HEK293T (cell line): ENCODE measurements at regions not wholly inside any gene's neighbourhood (a gene's known extent, or its start where the extent isn't known, plus 50 kb on each side); places are given as distances from the start of the nearest gene placed in this dataset.

Experiments
- CTCF ChIA-PET: fragments of 350-600 bp; formaldehyde crosslinking; extraction: SDS; loops from one replicate; lab custom pipeline; 2021; ENCODE audit warnings: antibody characterized with exemption, inconsistent platforms; lab: Yijun Ruan, JAX
- POLR2A ChIA-PET: fragments of 350-600 bp; formaldehyde crosslinking; extraction: SDS; loops from one replicate; lab custom pipeline; 2020; ENCODE audit warnings: antibody characterized with exemption, inconsistent platforms; lab: Yijun Ruan, JAX
- DNase-seq: peaks from one replicate; pipeline ENCODE4 v3.0.0; 2012; ENCODE audit warnings: mixed read lengths; ENCODE audit errors: extremely low spot score
- ARNT ChIP-seq: fragments of 450-650 bp; IDR thresholded peaks from 2 replicates; pipeline ENCODE4 v1.6.1; 2017; ENCODE audit warnings: mild to moderate bottlenecking
- BHLHE40 ChIP-seq: fragments of 450-650 bp; IDR thresholded peaks from 2 replicates; pipeline ENCODE4 v1.6.1; 2016; ENCODE audit warnings: mild to moderate bottlenecking, moderate library complexity, borderline replicate concordance
- CTBP1 ChIP-seq: fragments of 450-650 bp; IDR thresholded peaks from 2 replicates; pipeline ENCODE4 v1.6.1; 2016; ENCODE audit warnings: borderline replicate concordance
- ELF4 ChIP-seq: fragments of 450-650 bp; IDR thresholded peaks from 2 replicates; pipeline ENCODE4 v1.6.1; 2017; ENCODE audit warnings: antibody characterized with exemption
- FOXA1 ChIP-seq: fragments of 450-650 bp; IDR thresholded peaks from 2 replicates; pipeline ENCODE4 v1.6.1; 2016; ENCODE audit warnings: mild to moderate bottlenecking
- FOXK2 ChIP-seq: fragments of 450-650 bp; IDR thresholded peaks from 2 replicates; pipeline ENCODE4 v1.6.1; 2016; ENCODE audit warnings: mild to moderate bottlenecking
- FOXM1 ChIP-seq: fragments of 450-650 bp; IDR thresholded peaks from 2 replicates; pipeline ENCODE4 v1.6.1; 2017; ENCODE audit warnings: mild to moderate bottlenecking, borderline replicate concordance
- HDGF ChIP-seq: fragments of 450-650 bp; IDR thresholded peaks from 2 replicates; pipeline ENCODE4 v1.6.1; 2017; ENCODE audit warnings: antibody characterized with exemption, borderline replicate concordance
- L3MBTL2 ChIP-seq: fragments of 450-650 bp; conservative IDR thresholded peaks from 2 replicates; pipeline ENCODE4 v1.6.1; 2016; ENCODE audit warnings: mild to moderate bottlenecking
- LEF1 ChIP-seq: fragments of 450-650 bp; IDR thresholded peaks from 2 replicates; pipeline ENCODE4 v1.6.1; 2017; ENCODE audit warnings: mild to moderate bottlenecking, borderline replicate concordance
- NFRKB ChIP-seq: fragments of 450-650 bp; IDR thresholded peaks from 2 replicates; pipeline ENCODE4 v1.6.1; 2016; ENCODE audit warnings: mild to moderate bottlenecking, moderate library complexity
- SP1 ChIP-seq: fragments of 450-650 bp; IDR thresholded peaks from 2 replicates; pipeline ENCODE4 v1.6.1; 2017
- SUZ12 ChIP-seq: fragments of 450-650 bp; IDR thresholded peaks from 2 replicates; pipeline ENCODE4 v1.6.1; 2016; ENCODE audit warnings: mild to moderate bottlenecking
- TARDBP ChIP-seq: fragments of 450-650 bp; IDR thresholded peaks from 2 replicates; pipeline ENCODE4 v1.6.1; 2016
- ZNF384 ChIP-seq: fragments of 450-650 bp; IDR thresholded peaks from 2 replicates; pipeline ENCODE4 v1.6.1; 2016
- TF ChIP-seq, protein P1 (sequence below): fragments of 450-650 bp; IDR thresholded peaks from 2 replicates; pipeline ENCODE4 v1.6.1; 2016

DNA sequence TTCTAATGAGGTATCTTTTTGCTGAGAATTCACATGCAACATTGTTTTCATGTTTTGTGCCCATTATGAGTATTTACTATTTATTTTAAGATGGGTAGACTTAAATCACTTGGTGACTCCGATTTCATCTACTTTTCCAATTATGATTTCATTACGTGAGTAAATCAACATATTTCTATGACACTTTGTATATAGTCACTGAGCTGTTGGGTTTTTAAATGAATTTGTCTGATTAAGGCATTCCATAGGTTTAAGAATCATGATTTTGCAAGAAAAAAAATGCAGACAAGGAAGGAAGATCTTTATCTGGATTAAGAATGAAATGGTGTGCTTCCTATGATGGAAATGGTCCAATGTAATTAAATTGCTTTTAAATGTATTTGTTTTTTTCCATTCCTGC lies 661.9 kb downstream of the ANXA1 start:
- DNase-seq, result no peak
- ChIA-PET POLR2A (no interaction called here), CTCF (no interaction called here)
- TF ChIP-seq TARDBP (no peak), NFRKB (no peak)
- TF ChIP-seq, protein P1, sequence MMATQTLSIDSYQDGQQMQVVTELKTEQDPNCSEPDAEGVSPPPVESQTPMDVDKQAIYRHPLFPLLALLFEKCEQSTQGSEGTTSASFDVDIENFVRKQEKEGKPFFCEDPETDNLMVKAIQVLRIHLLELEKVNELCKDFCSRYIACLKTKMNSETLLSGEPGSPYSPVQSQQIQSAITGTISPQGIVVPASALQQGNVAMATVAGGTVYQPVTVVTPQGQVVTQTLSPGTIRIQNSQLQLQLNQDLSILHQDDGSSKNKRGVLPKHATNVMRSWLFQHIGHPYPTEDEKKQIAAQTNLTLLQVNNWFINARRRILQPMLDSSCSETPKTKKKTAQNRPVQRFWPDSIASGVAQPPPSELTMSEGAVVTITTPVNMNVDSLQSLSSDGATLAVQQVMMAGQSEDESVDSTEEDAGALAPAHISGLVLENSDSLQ, result no peak

DNA sequence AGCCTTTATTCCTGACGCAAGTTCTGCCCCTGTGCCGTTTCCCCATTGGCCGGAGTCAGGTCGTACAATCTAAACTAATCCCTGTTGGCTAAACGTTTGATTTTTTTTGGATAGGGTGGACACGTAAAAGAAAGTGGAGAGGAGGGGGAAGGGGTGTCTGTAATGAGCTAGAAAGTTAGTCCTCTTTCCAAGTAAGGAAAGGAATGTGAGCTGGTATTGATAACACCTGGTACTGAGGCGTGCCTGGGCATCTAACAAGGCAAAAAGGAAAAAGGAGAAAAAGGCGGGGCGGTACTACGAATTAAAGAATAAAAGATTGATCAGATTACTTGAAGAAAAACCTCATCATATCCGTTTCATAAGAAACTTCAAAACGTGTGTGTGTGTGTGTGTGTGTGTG lies 665.2 kb downstream of the ANXA1 start:
- ChIA-PET CTCF (no interaction called here), POLR2A (no interaction called here)
- DNase-seq, result no peak
- TF ChIP-seq ZNF384, result no peak

DNA sequence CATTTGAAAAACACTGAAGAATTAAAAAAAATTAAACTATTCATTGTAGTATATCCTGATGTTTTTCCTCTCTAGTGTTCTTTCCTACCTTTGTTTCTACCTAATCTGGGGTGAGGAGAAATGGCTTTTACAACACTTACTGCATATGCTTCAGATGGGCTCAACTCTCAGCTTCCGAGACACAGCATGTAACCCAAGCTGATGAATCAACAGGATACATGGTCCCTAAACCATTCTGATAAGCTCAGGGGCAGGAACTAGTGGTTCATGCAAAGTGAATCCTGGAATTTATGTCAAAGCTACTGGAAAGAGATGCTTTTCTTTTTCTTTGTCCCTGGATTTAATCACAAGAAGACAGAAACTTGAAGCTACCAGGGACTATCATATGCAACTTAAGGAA lies 672.5 kb upstream of the RORB start:
- ChIA-PET CTCF (no interaction called here), POLR2A (no interaction called here)
- no peak for DNase-seq
- TF ChIP-seq BHLHE40, result no peak
- no peak for TF ChIP-seq CTBP1
- TF ChIP-seq ELF4, result no peak
- no peak for TF ChIP-seq ARNT
- no peak for TF ChIP-seq SP1
- TF ChIP-seq SUZ12, result no peak
- no peak for TF ChIP-seq FOXK2
- no peak for TF ChIP-seq HDGF
- no peak for TF ChIP-seq ZNF384
- TF ChIP-seq LEF1, result no peak
- TF ChIP-seq, protein P1, result no peak
- no peak for TF ChIP-seq TARDBP
- no peak for TF ChIP-seq NFRKB
- TF ChIP-seq L3MBTL2, result no peak
- TF ChIP-seq FOXA1, result no peak
- no peak for TF ChIP-seq FOXM1

DNA sequence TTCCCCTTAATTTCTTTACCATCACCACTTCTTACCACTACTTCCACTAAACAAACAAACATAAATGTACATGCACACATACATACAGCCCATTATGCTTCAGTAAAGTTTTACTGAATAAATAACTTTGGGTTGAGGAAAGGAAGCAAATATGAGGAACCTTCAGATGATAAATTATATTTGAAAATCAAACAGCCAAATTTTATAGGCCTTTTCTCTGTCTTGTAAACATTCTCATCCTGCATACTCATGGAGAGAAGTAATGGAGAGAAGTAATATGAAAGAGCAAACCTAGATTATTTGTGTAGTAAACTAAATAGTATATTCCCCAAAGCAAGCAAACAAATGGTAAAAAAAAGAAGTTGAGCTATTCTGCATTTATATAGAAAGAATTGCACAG lies 658.3 kb upstream of the RORB start:
- DNase-seq, result no peak
- TF ChIP-seq FOXA1 (no peak), NFRKB (no peak), CTBP1 (no peak), TARDBP (no peak), ELF4 (no peak), LEF1 (no peak), FOXK2 (no peak), HDGF (no peak), BHLHE40 (no peak), SP1 (no peak), ZNF384 (no peak), L3MBTL2 (no peak), SUZ12 (no peak), ARNT (no peak), FOXM1 (no peak)
- TF ChIP-seq, protein P1, result no peak
- POLR2A ChIA-PET, result no interaction called here
- CTCF ChIA-PET, result no interaction called here

DNA sequence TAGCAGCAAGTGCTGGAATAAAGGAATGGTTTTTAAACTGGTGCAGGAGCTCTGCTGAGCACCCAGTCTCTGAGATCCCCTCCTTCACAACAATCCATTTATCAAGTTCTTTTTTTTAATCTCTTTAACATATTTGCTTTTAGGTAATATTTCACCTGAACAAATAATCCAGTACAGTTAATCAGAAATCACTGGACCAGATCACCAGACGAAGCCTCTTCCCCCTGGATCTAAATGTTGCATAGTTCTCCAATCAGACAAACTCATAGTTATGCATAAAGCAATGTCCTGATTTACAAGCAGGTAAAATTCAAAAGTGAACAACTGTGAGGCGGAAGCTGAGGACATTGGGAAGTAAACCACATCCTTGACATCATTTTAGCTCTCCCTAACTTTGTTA lies 657.7 kb upstream of the RORB start:
- POLR2A ChIA-PET, result no interaction called here
- no peak for TF ChIP-seq FOXK2
- no peak for TF ChIP-seq FOXA1
- no peak for TF ChIP-seq NFRKB
- no peak for TF ChIP-seq CTBP1
- no peak for TF ChIP-seq TARDBP
- TF ChIP-seq FOXM1, result no peak
- TF ChIP-seq, protein P1, result no peak
- TF ChIP-seq ARNT, result no peak
- TF ChIP-seq SP1, result no peak
- no peak for TF ChIP-seq L3MBTL2
- no peak for TF ChIP-seq ZNF384
- no peak for TF ChIP-seq ELF4
- TF ChIP-seq HDGF, result no peak
- no peak for TF ChIP-seq BHLHE40
- no peak for TF ChIP-seq LEF1
- no peak for TF ChIP-seq SUZ12
- CTCF ChIA-PET, result no interaction called here
- no peak for DNase-seq

DNA sequence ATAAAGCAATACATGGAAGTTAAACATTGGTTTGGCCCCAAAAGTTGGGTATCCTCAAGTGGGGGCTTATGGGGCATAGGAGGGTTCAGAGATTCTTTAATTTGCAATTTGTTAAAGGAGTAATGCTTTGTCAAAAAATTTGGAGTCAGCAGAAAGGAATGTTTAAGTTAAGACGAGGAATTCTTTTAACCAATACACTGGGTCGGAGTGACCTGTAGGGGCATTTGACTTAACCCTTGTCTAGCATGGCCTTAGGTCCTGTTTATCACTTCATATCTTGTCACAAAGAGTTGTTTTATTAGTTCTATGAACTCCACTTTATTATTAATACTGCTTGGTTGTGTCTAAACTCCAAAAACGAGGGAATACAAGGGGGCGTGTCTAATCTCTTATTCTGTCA lies 656.1 kb upstream of the RORB start:
- TF ChIP-seq LEF1, result no peak
- TF ChIP-seq ZNF384, result no peak
- TF ChIP-seq, protein P1, result no peak
- no peak for TF ChIP-seq BHLHE40
- POLR2A ChIA-PET, result no interaction called here
- no peak for DNase-seq
- CTCF ChIA-PET, result no interaction called here
